ENCODE measurements at regions not wholly inside any gene's neighbourhood (a gene's known extent, or its start where the extent isn't known, plus 50 kb on each side); places are given as distances from the start of the nearest gene placed in this dataset.

- DNase-seq = peak; percentile 89
Measured at GRCh38 chr2:41873102-41874031, 174.5 kb upstream of the PKDCC start.

GRCh38 chr2:41877114-41877678 lies 170.6 kb upstream of the PKDCC start:
- DNase-seq = no peak

- DNase-seq = no peak
Measured at GRCh38 chr2:41878056-41878455, 169.8 kb upstream of the PKDCC start.

GRCh38 chr2:41878716-41879234 lies 169.0 kb upstream of the PKDCC start:
- DNase-seq = no peak

GRCh38 chr2:41879235-41879916 lies 168.4 kb upstream of the PKDCC start:
- DNase-seq = peak; percentile 82

- DNase-seq = no peak
Measured at GRCh38 chr2:41880561-41881243, 167.1 kb upstream of the PKDCC start.

- no peak for DNase-seq
Measured at GRCh38 chr2:41881249-41881648, 166.6 kb upstream of the PKDCC start.

- DNase-seq = no peak
Measured at GRCh38 chr2:41884718-41885117, 163.1 kb upstream of the PKDCC start.

GRCh38 chr2:41886145-41886664 lies 161.6 kb upstream of the PKDCC start:
- DNase-seq = no peak

GRCh38 chr2:41886757-41887156 lies 161.1 kb upstream of the PKDCC start:
- DNase-seq = no peak

GRCh38 chr2:41890341-41890740 lies 157.5 kb upstream of the PKDCC start:
- DNase-seq = no peak

GRCh38 chr2:41892476-41892875 lies 155.3 kb upstream of the PKDCC start:
- no peak for DNase-seq

GRCh38 chr2:41894563-41895333 lies 153.1 kb upstream of the PKDCC start:
- DNase-seq = no peak

- no peak for DNase-seq
Measured at GRCh38 chr2:41895334-41895664, 152.5 kb upstream of the PKDCC start.

- no peak for DNase-seq
Measured at GRCh38 chr2:41896186-41896846, 151.5 kb upstream of the PKDCC start.

GRCh38 chr2:41899189-41899588 lies 148.6 kb upstream of the PKDCC start:
- DNase-seq = no peak

GRCh38 chr2:41900101-41900577 lies 147.7 kb upstream of the PKDCC start:
- DNase-seq = no peak

- DNase-seq = no peak
Measured at GRCh38 chr2:41902897-41903296, 144.9 kb upstream of the PKDCC start.

GRCh38 chr2:41903474-41904135 lies 144.2 kb upstream of the PKDCC start:
- DNase-seq = no peak

GRCh38 chr2:41904459-41904858 lies 143.4 kb upstream of the PKDCC start:
- no peak for DNase-seq
